A549 (cell line): ENCODE measurements at regions not wholly inside any gene's neighbourhood (a gene's known extent, or its start where the extent isn't known, plus 50 kb on each side); places are given as distances from the start of the nearest gene placed in this dataset.

ENCODE experiments used
- ATAC-seq, 2 experiments: fragments of 200-7000 bp in 1 of 2; fragments of >200 bp in 1 of 2; cut with Nextera tagmentation in 1 of 2; cut with Tn5 transposase in 1 of 2; 3 replicates each; pipeline versions ENCODE4 v1.8.0 to v1.9.1; 2018 to 2020; ENCODE audit warnings: mild to moderate bottlenecking in 1 of 2, moderate library complexity in 1 of 2
- CTCF ChIA-PET: fragments of 300-600 bp; sonication (Branson Sonifier 250); formaldehyde crosslinking; extraction: SDS; loops from one replicate; lab custom pipeline; 2021; ENCODE audit warnings: antibody characterized with exemption, inconsistent platforms; lab: Yijun Ruan, JAX
- POLR2A ChIA-PET: fragments of 350-600 bp; formaldehyde crosslinking; extraction: SDS; loops from one replicate; lab custom pipeline; 2021; ENCODE audit warnings: antibody characterized with exemption, inconsistent platforms; lab: Yijun Ruan, JAX
- DNase-seq, 2 experiments: peaks; one replicate each; pipeline versions ENCODE4 v3.0.0 to v3.0.0-alpha.2; 2011 to 2016; ENCODE audit warnings: low read depth in 1 of 2, low spot score in 1 of 2
- FAIRE-seq: peaks from 2 replicates; lab custom pipeline; 2011; peaks lifted over from hg19 to GRCh38; lab: Jason Lieb, UNC
- H3K27ac ChIP-seq, 2 experiments: fragments of >200 bp; sonication (Bioruptor Twin); formaldehyde crosslinking; 3 replicates each; pipeline ENCODE4 v1.5.1; 2016 to 2017
- H3K4me1 ChIP-seq: fragments of >200 bp; sonication (Bioruptor Twin); formaldehyde crosslinking; 3 replicates; pipeline ENCODE4 v1.6.1; 2016
- H3K4me2 ChIP-seq: fragments of >200 bp; sonication (Bioruptor Twin); formaldehyde crosslinking; 3 replicates; pipeline ENCODE4 v1.6.1; 2016
- H3K4me3 ChIP-seq: fragments of >200 bp; sonication (Bioruptor Twin); formaldehyde crosslinking; 3 replicates; pipeline ENCODE4 v1.5.1; 2016
- H3K9me3 ChIP-seq: fragments of >200 bp; sonication (Bioruptor Twin); formaldehyde crosslinking; 3 replicates; pipeline ENCODE4 v1.6.1; 2016
- BHLHE40 ChIP-seq: IDR thresholded peaks from 2 replicates; pipeline ENCODE4 v1.6.1; 2012; ENCODE audit warnings: low read depth, low read length, inconsistent platforms
- CBX8 ChIP-seq: fragments of 200-600 bp; sonication (generic); IDR thresholded peaks from 2 replicates; pipeline ENCODE4 v1.6.1; 2016
- CEBPB ChIP-seq, 2 experiments: fragments of >200 bp in 1 of 2; sonication (Bioruptor Twin) in 1 of 2; formaldehyde crosslinking in 1 of 2; IDR thresholded peaks; 2 replicates each; pipeline ENCODE4 v1.6.1; 2012 to 2016
- E2F6 ChIP-seq: IDR thresholded peaks from 2 replicates; pipeline ENCODE4 v1.6.1; 2012; ENCODE audit warnings: low read depth, borderline replicate concordance
- EHF ChIP-seq: fragments of 250-450 bp; sonication (Bioruptor Pico); IDR thresholded peaks from 2 replicates; pipeline ENCODE4 v1.5.0; 2020; ENCODE audit warnings: mild to moderate bottlenecking
- EHMT2 ChIP-seq: fragments of 200-600 bp; sonication (generic); IDR thresholded peaks from 2 replicates; pipeline ENCODE4 v1.6.1; 2016; ENCODE audit warnings: antibody characterized with exemption, low read depth, mild to moderate bottlenecking, moderate library complexity
- EP300 ChIP-seq, 2 experiments: fragments of >200 bp; sonication (Bioruptor Twin); formaldehyde crosslinking; IDR thresholded peaks; 2 replicates in 1 of 2; 3 replicates in 1 of 2; pipeline ENCODE4 v1.6.1; 2016 to 2017
- FOXS1 ChIP-seq: fragments of 250-450 bp; sonication (Bioruptor Pico); IDR thresholded peaks from 2 replicates; pipeline ENCODE4 v1.5.0; 2020; ENCODE audit warnings: mild to moderate bottlenecking, moderate library complexity
- HOXA7 ChIP-seq: fragments of 250-450 bp; sonication (Bioruptor Pico); IDR thresholded peaks from 2 replicates; pipeline ENCODE4 v1.5.0; 2020; ENCODE audit warnings: mild to moderate bottlenecking, moderate library complexity
- HOXB5 ChIP-seq: fragments of 250-450 bp; sonication (Bioruptor Pico); IDR thresholded peaks from 2 replicates; pipeline ENCODE4 v1.5.0; 2020; ENCODE audit warnings: mild to moderate bottlenecking, moderate library complexity
- KDM1A ChIP-seq: fragments of 200-600 bp; sonication (generic); IDR thresholded peaks from 2 replicates; pipeline ENCODE4 v1.6.1; 2016; ENCODE audit warnings: low read depth, mild to moderate bottlenecking
- KDM5A ChIP-seq: fragments of 200-600 bp; sonication (generic); IDR thresholded peaks from 2 replicates; pipeline ENCODE4 v1.6.1; 2016; ENCODE audit warnings: antibody characterized with exemption, mild to moderate bottlenecking
- MAFK ChIP-seq: fragments of 450-650 bp; IDR thresholded peaks from 2 replicates; pipeline ENCODE4 v1.6.1; 2014; ENCODE audit not compliant: partially characterized antibody
- MAZ ChIP-seq: fragments of 150-350 bp; IDR thresholded peaks from 2 replicates; pipeline ENCODE4 v1.6.1; 2014; ENCODE audit warnings: antibody characterized with exemption, low read depth, low read length, borderline replicate concordance
- MYC ChIP-seq: IDR thresholded peaks from 2 replicates; pipeline ENCODE4 v1.6.1; 2012; ENCODE audit warnings: mild to moderate bottlenecking, inconsistent platforms, low read length, improper control_type of control experiment, borderline replicate concordance
- NPAS2 ChIP-seq: fragments of 250-450 bp; sonication (Bioruptor Pico); IDR thresholded peaks from 2 replicates; pipeline ENCODE4 v1.8.0; 2022; ENCODE audit warnings: mild to moderate bottlenecking, moderate library complexity, borderline replicate concordance
- PHF8 ChIP-seq: fragments of 200-600 bp; sonication (generic); IDR thresholded peaks from 2 replicates; pipeline ENCODE4 v1.6.1; 2016; ENCODE audit warnings: low read depth, mild to moderate bottlenecking, antibody characterized with exemption, moderate library complexity, borderline replicate concordance
- POLR2AphosphoS2 ChIP-seq: conservative IDR thresholded peaks from 2 replicates; pipeline ENCODE4 v1.6.1; 2012; ENCODE audit warnings: low read length, improper control_type of control experiment, inconsistent platforms
- RCOR1 ChIP-seq: fragments of 150-350 bp; IDR thresholded peaks from 2 replicates; pipeline ENCODE4 v1.6.1; 2014; ENCODE audit warnings: antibody characterized with exemption, low read length, low read depth
- RNF2 ChIP-seq: fragments of 200-600 bp; sonication (generic); IDR thresholded peaks from 2 replicates; pipeline ENCODE4 v1.6.1; 2016; ENCODE audit warnings: low read depth, mild to moderate bottlenecking, antibody characterized with exemption, moderate library complexity, borderline replicate concordance
- SREBF2 ChIP-seq: fragments of 450-650 bp; IDR thresholded peaks from 2 replicates; pipeline ENCODE4 v1.6.1; 2014; ENCODE audit warnings: mild to moderate bottlenecking, moderate library complexity
- TFCP2L1 ChIP-seq: fragments of 250-450 bp; sonication (Bioruptor Pico); IDR thresholded peaks from 2 replicates; pipeline ENCODE4 v1.5.0; 2021; ENCODE audit warnings: mild to moderate bottlenecking
- TP53 ChIP-seq: fragments of 250-450 bp; sonication (Bioruptor Pico); IDR thresholded peaks from 2 replicates; pipeline ENCODE4 v1.5.0; 2021; ENCODE audit warnings: mild to moderate bottlenecking, moderate library complexity
- USF2 ChIP-seq: fragments of 450-650 bp; IDR thresholded peaks from 2 replicates; pipeline ENCODE4 v1.6.1; 2014; ENCODE audit warnings: antibody characterized with exemption
- ZC3H11A ChIP-seq: fragments of 450-650 bp; IDR thresholded peaks from 2 replicates; pipeline ENCODE4 v1.6.1; 2014; ENCODE audit warnings: antibody characterized with exemption, mild to moderate bottlenecking
- ZNF302 ChIP-seq: fragments of 250-450 bp; sonication (Bioruptor Pico); IDR thresholded peaks from 2 replicates; pipeline ENCODE4 v1.9.0; 2021; ENCODE audit warnings: inconsistent platforms, mild to moderate bottlenecking, moderate library complexity
- ZSCAN20 ChIP-seq: fragments of 250-450 bp; sonication (Bioruptor Pico); IDR thresholded peaks from 2 replicates; pipeline ENCODE4 v1.8.0; 2022; ENCODE audit warnings: mild to moderate bottlenecking, moderate library complexity
- TF ChIP-seq, protein P1 (sequence below): fragments of >200 bp; sonication (Bioruptor Twin); formaldehyde crosslinking; IDR thresholded peaks from 3 replicates; pipeline ENCODE4 v1.6.1; 2016
- TF ChIP-seq, protein P2 (sequence below): fragments of >200 bp; sonication (Bioruptor Twin); formaldehyde crosslinking; IDR thresholded peaks from 2 replicates; pipeline ENCODE4 v1.6.1; 2016

GRCh38 chr2:199147216-199147615 lies 310.5 kb downstream of the SATB2 start:
- H3K9me3 ChIP-seq: no peaks in the 10 kb centered on the region
- H3K4me3 ChIP-seq: no peak overlapping the region
- no peak for ATAC-seq
- no peaks in the 10 kb centered on the region for H3K4me1 ChIP-seq
- TF ChIP-seq E2F6 (no peak), POLR2AphosphoS2 (no peak), CEBPB (IDR thresholded peaks at IDR 0.05) (no peak), MAZ (no peak), FOXS1 (CRISPR knock-in tag) (no peak), SREBF2 (no peak), HOXA7 (CRISPR knock-in tag) (no peak), KDM5A (no peak), ZSCAN20 (CRISPR knock-in tag) (no peak), RCOR1 (no peak), TP53 (CRISPR knock-in tag) (no peak), RNF2 (no peak), EP300 (IDR thresholded peaks at IDR 0.05) (no peak), ZC3H11A (no peak), USF2 (no peak), BHLHE40 (no peak), CBX8 (no peak), MYC (no peak)
- TF ChIP-seq, protein P1, sequence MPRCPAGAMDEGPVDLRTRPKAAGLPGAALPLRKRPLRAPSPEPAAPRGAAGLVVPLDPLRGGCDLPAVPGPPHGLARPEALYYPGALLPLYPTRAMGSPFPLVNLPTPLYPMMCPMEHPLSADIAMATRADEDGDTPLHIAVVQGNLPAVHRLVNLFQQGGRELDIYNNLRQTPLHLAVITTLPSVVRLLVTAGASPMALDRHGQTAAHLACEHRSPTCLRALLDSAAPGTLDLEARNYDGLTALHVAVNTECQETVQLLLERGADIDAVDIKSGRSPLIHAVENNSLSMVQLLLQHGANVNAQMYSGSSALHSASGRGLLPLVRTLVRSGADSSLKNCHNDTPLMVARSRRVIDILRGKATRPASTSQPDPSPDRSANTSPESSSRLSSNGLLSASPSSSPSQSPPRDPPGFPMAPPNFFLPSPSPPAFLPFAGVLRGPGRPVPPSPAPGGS: no peak
- TF ChIP-seq, protein P2, sequence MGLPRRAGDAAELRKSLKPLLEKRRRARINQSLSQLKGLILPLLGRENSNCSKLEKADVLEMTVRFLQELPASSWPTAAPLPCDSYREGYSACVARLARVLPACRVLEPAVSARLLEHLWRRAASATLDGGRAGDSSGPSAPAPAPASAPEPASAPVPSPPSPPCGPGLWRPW: no peak
- FAIRE-seq: no peak
- POLR2A ChIA-PET: no interaction called here
- CTCF ChIA-PET: no interaction called here
- DNase-seq: no peak
- H3K27ac ChIP-seq: no peak overlapping the region
- no peak overlapping the region for H3K4me2 ChIP-seq

- POLR2A ChIA-PET: no interaction called here
Measured at GRCh38 chr2:199144546-199144945, 313.2 kb downstream of the SATB2 start.

More at GRCh38 chr2:199144546-199144945, 313.2 kb downstream of the SATB2 start:
- no peak for FAIRE-seq
- CTCF ChIA-PET: no interaction called here
- Histone ChIP-seq H3K4me2 (no peak overlapping the region), H3K9me3 (no peaks in the 10 kb centered on the region), H3K4me3 (no peak overlapping the region), H3K4me1 (no peaks in the 10 kb centered on the region), H3K27ac (no peak overlapping the region)
- no peak for DNase-seq
- no peak for ATAC-seq
- TF ChIP-seq SREBF2 (no peak), BHLHE40 (no peak), MAZ (no peak), PHF8 (no peak), CBX8 (no peak), EHMT2 (no peak), FOXS1 (CRISPR knock-in tag) (no peak), MAFK (no peak), USF2 (no peak), HOXB5 (no peak), ZNF302 (CRISPR knock-in tag) (no peak), HOXA7 (CRISPR knock-in tag) (no peak), NPAS2 (no peak), KDM1A (no peak), TFCP2L1 (no peak), EHF (CRISPR knock-in tag) (no peak)
- TF ChIP-seq, protein P1: no peak
- TF ChIP-seq, protein P2: no peak
